Liver (tissue), 8 donors: ENCODE measurements at regions not wholly inside any gene's neighbourhood (a gene's known extent, or its start where the extent isn't known, plus 50 kb on each side); places are given as distances from the start of the nearest gene placed in this dataset.
A peak's percentile ranks its signal among the peaks of the same experiment; 100 is the strongest.

Experiments
- DNase-seq: peaks from one replicate; pipeline ENCODE4 v3.0.0-alpha.2; 2017; ENCODE audit warnings: low spot score
- H3K27ac ChIP-seq, 2 donors: one replicate each; pipeline ENCODE4 v1.7.0; 2013; ENCODE audit warnings: inconsistent platforms in 2 of 2, low read length in 2 of 2, control low read depth in 1 of 2, low read depth in 1 of 2, mild to moderate bottlenecking in 1 of 2
- H3K27me3 ChIP-seq, 4 donors: one replicate each; pipeline versions ENCODE4 v1.6.1 to v1.7.0; 2013; ENCODE audit warnings: low read length in 3 of 4, inconsistent platforms in 1 of 4, mild to moderate bottlenecking in 1 of 4, moderate library complexity in 1 of 4; ENCODE audit not compliant: control insufficient read depth in 4 of 4, insufficient read depth in 4 of 4
- H3K36me3 ChIP-seq, 4 donors: one replicate each; pipeline versions ENCODE4 v1.6.1 to v1.7.0; 2013; ENCODE audit warnings: low read length in 3 of 4, mild to moderate bottlenecking in 3 of 4, low read depth in 1 of 4, moderate library complexity in 1 of 4; ENCODE audit not compliant: control insufficient read depth in 4 of 4, insufficient read depth in 3 of 4
- H3K4me1 ChIP-seq, 4 donors: one replicate each; pipeline versions ENCODE4 v1.6.1 to v1.7.0; 2013; ENCODE audit warnings: low read length in 3 of 4, mild to moderate bottlenecking in 3 of 4, moderate library complexity in 1 of 4; ENCODE audit not compliant: control insufficient read depth in 4 of 4, insufficient read depth in 4 of 4
- H3K4me3 ChIP-seq, 3 donors: one replicate each; pipeline versions ENCODE4 v1.6.1 to v1.7.0; 2013; ENCODE audit warnings: low read length in 3 of 3, control low read depth in 1 of 3, low read depth in 1 of 3, mild to moderate bottlenecking in 1 of 3
- H3K9ac ChIP-seq, 2 donors: one replicate each; pipeline ENCODE4 v1.7.0; 2013; ENCODE audit warnings: low read length in 2 of 2, mild to moderate bottlenecking in 2 of 2, moderate library complexity in 2 of 2, control low read depth in 1 of 2, low read depth in 1 of 2
- H3K9me3 ChIP-seq, 4 donors: one replicate each; pipeline versions ENCODE4 v1.6.1 to v1.7.0; 2013; ENCODE audit warnings: low read length in 3 of 4; ENCODE audit not compliant: control insufficient read depth in 4 of 4
- EGR1 ChIP-seq, 2 donors: IDR thresholded peaks; 2 replicates each; pipeline ENCODE4 v1.6.1; 2016 to 2018; ENCODE audit warnings: antibody characterized with exemption in 2 of 2, low read depth in 2 of 2
- FOXA1 ChIP-seq: IDR thresholded peaks from 2 replicates; pipeline ENCODE4 v1.6.1; 2016; ENCODE audit warnings: antibody characterized with exemption
- FOXA2 ChIP-seq: IDR thresholded peaks from 2 replicates; pipeline ENCODE4 v1.6.1; 2016; ENCODE audit warnings: antibody characterized with exemption
- GABPA ChIP-seq, 2 donors: IDR thresholded peaks in 1 of 2; conservative IDR thresholded peaks in 1 of 2; 2 replicates each; pipeline ENCODE4 v1.6.1; 2016; ENCODE audit warnings: antibody characterized with exemption in 2 of 2, mild to moderate bottlenecking in 1 of 2, moderate library complexity in 1 of 2
- HNF4A ChIP-seq, 2 donors: conservative IDR thresholded peaks; 2 replicates each; pipeline ENCODE4 v1.6.1; 2016; ENCODE audit warnings: antibody characterized with exemption in 2 of 2, mild to moderate bottlenecking in 2 of 2
- HNF4G ChIP-seq: IDR thresholded peaks from 2 replicates; pipeline ENCODE4 v1.6.1; 2016; ENCODE audit warnings: antibody characterized with exemption
- JUND ChIP-seq, 2 donors: IDR thresholded peaks; 2 replicates each; pipeline ENCODE4 v1.6.1; 2016; ENCODE audit warnings: antibody characterized with exemption in 2 of 2
- MAX ChIP-seq: IDR thresholded peaks from 2 replicates; pipeline ENCODE4 v1.6.1; 2016; ENCODE audit warnings: antibody characterized with exemption
- NR2F2 ChIP-seq: IDR thresholded peaks from 2 replicates; pipeline ENCODE4 v1.6.1; 2016; ENCODE audit warnings: antibody characterized with exemption
- RAD21 ChIP-seq, 2 donors: IDR thresholded peaks; 2 replicates each; pipeline ENCODE4 v1.6.1; 2016; ENCODE audit warnings: antibody characterized with exemption in 2 of 2, mild to moderate bottlenecking in 2 of 2
- RXRA ChIP-seq, 2 donors: IDR thresholded peaks; 2 replicates each; pipeline ENCODE4 v1.6.1; 2017 to 2018; ENCODE audit warnings: antibody characterized with exemption in 2 of 2, mild to moderate bottlenecking in 1 of 2
- TAF1 ChIP-seq: conservative IDR thresholded peaks from 2 replicates; pipeline ENCODE4 v1.6.1; 2016; ENCODE audit warnings: antibody characterized with exemption, mild to moderate bottlenecking
- YY1 ChIP-seq: IDR thresholded peaks from 2 replicates; pipeline ENCODE4 v1.6.1; 2016; ENCODE audit warnings: antibody characterized with exemption, mild to moderate bottlenecking
- ZBTB33 ChIP-seq: IDR thresholded peaks from 2 replicates; pipeline ENCODE4 v1.6.1; 2016; ENCODE audit warnings: antibody characterized with exemption
- WGBS: extraction: QIAGEN DNeasy Blood & Tissue Kit; methylation state at CpG from one replicate; pipeline ENCODE4 v1.1.7; 2013; 5-methylcytosine and 5-hydroxymethylcytosine counted together
- TF ChIP-seq, protein P1 (sequence below): IDR thresholded peaks from 2 replicates; pipeline ENCODE4 v1.6.1; 2016; ENCODE audit warnings: antibody characterized with exemption, mild to moderate bottlenecking
- TF ChIP-seq, protein P2 (sequence below): fragments of 150-350 bp; IDR thresholded peaks from 2 replicates; pipeline ENCODE4 v1.5.1; 2017; ENCODE audit warnings: improper control_type of control experiment, low read depth, low read length; ENCODE audit not compliant: missing input control
- TF ChIP-seq, protein P3 (sequence below): IDR thresholded peaks from 2 replicates; pipeline ENCODE4 v1.6.1; 2016; ENCODE audit warnings: antibody characterized with exemption
- donor health status: healthy.
- donor health status: healthy.
- donor health status: healthy.
- donor health status: healthy.
- donor health status: healthy.

- Histone ChIP-seq H3K4me3 (no peak overlapping the region), H3K27ac (no peak overlapping the region), H3K27me3 (peaks cover 0 to 3% (median 0%) of the 10 kb centered on the region in 4 donors), H3K36me3 (no peaks in the 10 kb centered on the region), H3K9ac (no peak overlapping the region), H3K4me1 (no peaks in the 10 kb centered on the region), H3K9me3 (no peaks in the 10 kb centered on the region)
- DNase-seq = peak; percentile 12
- TF ChIP-seq FOXA1 = no peak
- TF ChIP-seq NR2F2 = no peak
- TF ChIP-seq RXRA (IDR thresholded peaks at IDR 0.05) = no peak
- no peak for TF ChIP-seq HNF4A (conservative IDR thresholded peaks at IDR 0.05)
- WGBS = 73% methylated on average over 6 of the region's 6 CpGs
Measured at GRCh38 chr20:58084966-58085365, 143.5 kb downstream of the ANKRD60 start.

DNA sequence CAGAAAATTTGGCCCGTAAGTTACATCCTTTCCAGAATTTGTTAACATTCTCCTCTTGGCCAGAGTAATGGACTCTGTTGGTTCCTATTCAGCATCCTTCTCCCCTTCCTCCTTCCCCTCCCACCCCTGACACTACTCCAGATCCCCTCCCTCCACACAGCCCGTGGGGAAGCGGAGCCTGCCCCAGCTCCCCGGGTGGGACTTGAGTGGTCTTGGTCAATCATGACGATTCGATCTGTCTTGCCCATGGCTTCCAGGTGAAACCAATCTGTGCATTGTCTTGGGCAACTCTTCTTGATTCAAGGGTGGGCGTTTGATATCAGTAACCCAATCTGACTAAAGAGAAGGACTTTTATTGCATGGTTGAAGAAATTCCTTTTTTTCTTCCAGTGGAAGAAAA, 143.9 kb downstream of the ANKRD60 start:
- Histone ChIP-seq H3K27me3 (peaks cover 0 to 3% (median 0%) of the 10 kb centered on the region in 4 donors), H3K9ac (no peak overlapping the region), H3K4me1 (no peaks in the 10 kb centered on the region), H3K4me3 (no peak overlapping the region), H3K27ac (no peak overlapping the region), H3K9me3 (no peaks in the 10 kb centered on the region), H3K36me3 (no peaks in the 10 kb centered on the region)
- no peak for DNase-seq
- WGBS = 81% methylated on average over 7 of the region's 7 CpGs
- TF ChIP-seq FOXA2 (no peak), JUND (IDR thresholded peaks at IDR 0.05) (no peak), RAD21 (IDR thresholded peaks at IDR 0.05) (no peak), NR2F2 (no peak), YY1 (no peak)
- TF ChIP-seq, protein P1, sequence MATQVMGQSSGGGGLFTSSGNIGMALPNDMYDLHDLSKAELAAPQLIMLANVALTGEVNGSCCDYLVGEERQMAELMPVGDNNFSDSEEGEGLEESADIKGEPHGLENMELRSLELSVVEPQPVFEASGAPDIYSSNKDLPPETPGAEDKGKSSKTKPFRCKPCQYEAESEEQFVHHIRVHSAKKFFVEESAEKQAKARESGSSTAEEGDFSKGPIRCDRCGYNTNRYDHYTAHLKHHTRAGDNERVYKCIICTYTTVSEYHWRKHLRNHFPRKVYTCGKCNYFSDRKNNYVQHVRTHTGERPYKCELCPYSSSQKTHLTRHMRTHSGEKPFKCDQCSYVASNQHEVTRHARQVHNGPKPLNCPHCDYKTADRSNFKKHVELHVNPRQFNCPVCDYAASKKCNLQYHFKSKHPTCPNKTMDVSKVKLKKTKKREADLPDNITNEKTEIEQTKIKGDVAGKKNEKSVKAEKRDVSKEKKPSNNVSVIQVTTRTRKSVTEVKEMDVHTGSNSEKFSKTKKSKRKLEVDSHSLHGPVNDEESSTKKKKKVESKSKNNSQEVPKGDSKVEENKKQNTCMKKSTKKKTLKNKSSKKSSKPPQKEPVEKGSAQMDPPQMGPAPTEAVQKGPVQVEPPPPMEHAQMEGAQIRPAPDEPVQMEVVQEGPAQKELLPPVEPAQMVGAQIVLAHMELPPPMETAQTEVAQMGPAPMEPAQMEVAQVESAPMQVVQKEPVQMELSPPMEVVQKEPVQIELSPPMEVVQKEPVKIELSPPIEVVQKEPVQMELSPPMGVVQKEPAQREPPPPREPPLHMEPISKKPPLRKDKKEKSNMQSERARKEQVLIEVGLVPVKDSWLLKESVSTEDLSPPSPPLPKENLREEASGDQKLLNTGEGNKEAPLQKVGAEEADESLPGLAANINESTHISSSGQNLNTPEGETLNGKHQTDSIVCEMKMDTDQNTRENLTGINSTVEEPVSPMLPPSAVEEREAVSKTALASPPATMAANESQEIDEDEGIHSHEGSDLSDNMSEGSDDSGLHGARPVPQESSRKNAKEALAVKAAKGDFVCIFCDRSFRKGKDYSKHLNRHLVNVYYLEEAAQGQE = no peak
- TF ChIP-seq, protein P2, sequence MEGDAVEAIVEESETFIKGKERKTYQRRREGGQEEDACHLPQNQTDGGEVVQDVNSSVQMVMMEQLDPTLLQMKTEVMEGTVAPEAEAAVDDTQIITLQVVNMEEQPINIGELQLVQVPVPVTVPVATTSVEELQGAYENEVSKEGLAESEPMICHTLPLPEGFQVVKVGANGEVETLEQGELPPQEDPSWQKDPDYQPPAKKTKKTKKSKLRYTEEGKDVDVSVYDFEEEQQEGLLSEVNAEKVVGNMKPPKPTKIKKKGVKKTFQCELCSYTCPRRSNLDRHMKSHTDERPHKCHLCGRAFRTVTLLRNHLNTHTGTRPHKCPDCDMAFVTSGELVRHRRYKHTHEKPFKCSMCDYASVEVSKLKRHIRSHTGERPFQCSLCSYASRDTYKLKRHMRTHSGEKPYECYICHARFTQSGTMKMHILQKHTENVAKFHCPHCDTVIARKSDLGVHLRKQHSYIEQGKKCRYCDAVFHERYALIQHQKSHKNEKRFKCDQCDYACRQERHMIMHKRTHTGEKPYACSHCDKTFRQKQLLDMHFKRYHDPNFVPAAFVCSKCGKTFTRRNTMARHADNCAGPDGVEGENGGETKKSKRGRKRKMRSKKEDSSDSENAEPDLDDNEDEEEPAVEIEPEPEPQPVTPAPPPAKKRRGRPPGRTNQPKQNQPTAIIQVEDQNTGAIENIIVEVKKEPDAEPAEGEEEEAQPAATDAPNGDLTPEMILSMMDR = no peak
- TF ChIP-seq, protein P3, sequence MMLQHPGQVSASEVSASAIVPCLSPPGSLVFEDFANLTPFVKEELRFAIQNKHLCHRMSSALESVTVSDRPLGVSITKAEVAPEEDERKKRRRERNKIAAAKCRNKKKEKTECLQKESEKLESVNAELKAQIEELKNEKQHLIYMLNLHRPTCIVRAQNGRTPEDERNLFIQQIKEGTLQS = no peak

GRCh38 chr20:58081846-58082245, 146.6 kb downstream of the ANKRD60 start:
- Histone ChIP-seq H3K4me1 (no peaks in the 10 kb centered on the region), H3K9me3 (peaks cover 0 to 2% (median 0%) of the 10 kb centered on the region in 4 donors), H3K27ac (no peak overlapping the region), H3K4me3 (no peak overlapping the region), H3K27me3 (peaks cover 0 to 10% (median 0%) of the 10 kb centered on the region in 4 donors), H3K36me3 (no peaks in the 10 kb centered on the region), H3K9ac (no peak overlapping the region)
- 35% methylated on average over 1 of the region's 1 CpG for WGBS
- TF ChIP-seq FOXA2 (no peak), GABPA (IDR thresholded peaks at IDR 0.05 in 1 of 2, conservative IDR thresholded peaks at IDR 0.05 in 1 of 2) (no peak), ZBTB33 (no peak), NR2F2 (no peak), TAF1 (no peak), HNF4G (no peak), EGR1 (IDR thresholded peaks at IDR 0.05; ENCODE audit: low read depth in 2 of 2) (no peak), RXRA (IDR thresholded peaks at IDR 0.05) (no peak), MAX (no peak), YY1 (no peak)
- TF ChIP-seq, protein P2 = no peak
- no peak for DNase-seq
